ENCODE measurements at regions not wholly inside any gene's neighbourhood (a gene's known extent, or its start where the extent isn't known, plus 50 kb on each side); places are given as distances from the start of the nearest gene placed in this dataset.
"Not testable (repeated sequence)": the region's sequence is repeated elsewhere in the genome, so short reads cannot be mapped to it uniquely, and the experiment has no call there.

DNA sequence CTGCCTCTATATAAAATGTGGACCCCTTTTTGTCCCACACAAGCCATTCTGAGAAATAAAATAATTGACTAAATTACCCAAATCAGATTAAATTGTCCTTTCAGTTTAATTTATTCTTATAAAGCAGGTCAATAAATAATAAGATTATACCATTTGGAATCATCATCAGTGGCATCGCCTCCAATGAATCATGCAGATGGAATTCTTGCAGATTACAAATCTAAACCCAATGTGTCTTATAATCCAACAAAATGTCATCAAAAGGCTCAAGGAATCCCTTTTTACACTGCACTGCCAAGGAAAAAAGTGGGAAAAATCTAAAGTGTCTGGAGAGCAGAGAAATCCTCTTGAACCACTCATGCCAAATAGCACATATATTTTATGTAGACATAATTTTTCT, 138.2 kb upstream of the TSPAN8 start:
- intact Hi-C loops (cut with DNase I, micrococcal nuclease), result no loop called here
- POLR2A ChIA-PET, result no interaction called here
- CTCF ChIA-PET, result no interaction called here
- Mint-ChIP-seq H3K36me3 (ENCODE audit: low read depth) (no peaks in the 10 kb centered on the region), H3K27me3 (peaks cover under 1% of the 10 kb centered on the region), H3K4me1 (no peaks in the 10 kb centered on the region), H3K4me3 (no peak overlapping the region), H3K9me3 (ENCODE audit: low read depth) (peaks cover 4% of the 10 kb centered on the region), H3K27ac (no peak overlapping the region)
- DNase-seq, result no peak
- no peak for ATAC-seq

- ChIA-PET CTCF (no interaction called here), POLR2A (no interaction called here)
- Mint-ChIP-seq H3K36me3 (ENCODE audit: low read depth) (no peaks in the 10 kb centered on the region), H3K27me3 (peaks cover 2% of the 10 kb centered on the region), H3K4me3 (no peak overlapping the region), H3K4me1 (no peaks in the 10 kb centered on the region), H3K9me3 (ENCODE audit: low read depth) (peaks cover 5% of the 10 kb centered on the region), H3K27ac (no peak overlapping the region)
- DNase-seq, result no peak
- intact Hi-C loops (cut with DNase I, micrococcal nuclease), result no loop called here
- ATAC-seq, result no peak
Measured at GRCh38 chr12:71291746-71292145, 133.9 kb upstream of the TSPAN8 start.

GRCh38 chr12:71283883-71284282, 126.1 kb upstream of the TSPAN8 start:
- no peak for ATAC-seq
- ChIA-PET CTCF (no interaction called here), POLR2A (no interaction called here)
- Mint-ChIP-seq H3K36me3 (ENCODE audit: low read depth) (no peaks in the 10 kb centered on the region), H3K9me3 (ENCODE audit: low read depth) (peaks cover 4% of the 10 kb centered on the region), H3K27me3 (no peaks in the 10 kb centered on the region), H3K4me1 (no peaks in the 10 kb centered on the region), H3K27ac (no peak overlapping the region), H3K4me3 (no peak overlapping the region)
- no peak for DNase-seq
- intact Hi-C loops (cut with DNase I, micrococcal nuclease), result no loop called here

DNA sequence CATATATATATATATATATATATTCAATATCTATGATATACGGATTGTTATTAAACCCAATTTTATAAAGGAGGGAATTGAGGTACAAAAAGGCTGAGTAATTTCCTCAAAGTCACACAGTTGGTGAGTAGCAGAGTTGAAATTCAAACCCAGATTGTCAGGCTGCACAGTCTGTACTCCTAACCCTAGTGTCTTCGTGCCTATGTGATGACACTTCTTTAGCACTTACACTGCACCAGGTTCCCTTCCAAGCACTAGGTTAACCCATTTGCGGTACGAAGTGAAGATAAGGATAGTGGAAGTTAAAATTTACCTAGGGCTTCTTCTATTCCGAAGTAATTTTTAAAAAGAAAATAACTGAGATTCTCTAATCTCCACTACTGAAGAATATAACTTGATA, 125.1 kb upstream of the TSPAN8 start:
- Mint-ChIP-seq H3K36me3 (ENCODE audit: low read depth) (no peaks in the 10 kb centered on the region), H3K9me3 (ENCODE audit: low read depth) (peaks cover 4% of the 10 kb centered on the region), H3K4me3 (no peak overlapping the region), H3K4me1 (no peaks in the 10 kb centered on the region), H3K27ac (no peak overlapping the region), H3K27me3 (no peaks in the 10 kb centered on the region)
- ChIA-PET POLR2A (no interaction called here), CTCF (no interaction called here)
- DNase-seq, result no peak
- intact Hi-C loops (cut with DNase I, micrococcal nuclease), result no loop called here
- no peak for ATAC-seq

- no peaks in the 10 kb centered on the region for H3K27me3 Mint-ChIP-seq
- intact Hi-C loops (cut with DNase I, micrococcal nuclease), result no loop called here
- no peak for DNase-seq
- peaks cover 4% of the 10 kb centered on the region for H3K9me3 Mint-ChIP-seq (ENCODE audit: low read depth)
- H3K36me3 Mint-ChIP-seq (ENCODE audit: low read depth), result no peaks in the 10 kb centered on the region
- no peak for ATAC-seq
- H3K27ac Mint-ChIP-seq, result no peak overlapping the region
- H3K4me1 Mint-ChIP-seq, result no peaks in the 10 kb centered on the region
- no peak overlapping the region for H3K4me3 Mint-ChIP-seq
- CTCF ChIA-PET, result no interaction called here
- POLR2A ChIA-PET, result no interaction called here
Measured at GRCh38 chr12:71282020-71282419, 124.2 kb upstream of the TSPAN8 start.

DNA sequence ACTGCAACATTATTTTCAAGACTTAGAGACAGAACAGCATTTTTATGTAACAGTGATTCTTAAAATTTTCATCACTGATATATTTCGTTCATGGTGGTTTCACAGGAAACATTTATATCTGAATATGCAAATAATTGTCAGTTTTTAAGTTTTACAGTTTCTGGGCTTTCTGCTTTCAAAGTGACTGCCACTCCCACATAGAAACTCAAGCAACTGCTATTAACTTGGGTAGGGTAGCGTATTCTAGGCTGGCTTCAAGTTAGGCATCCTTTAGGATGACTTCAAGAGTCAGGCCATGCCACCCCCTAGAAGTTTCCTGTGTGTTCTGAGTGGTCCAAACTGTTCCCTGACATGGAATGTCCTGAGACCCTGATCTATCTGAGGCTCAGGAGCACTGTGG, 123.6 kb upstream of the TSPAN8 start:
- intact Hi-C loops (cut with DNase I, micrococcal nuclease), result no loop called here
- CTCF ChIA-PET, result no interaction called here

GRCh38 chr12:71277866-71278265, 120.1 kb upstream of the TSPAN8 start:
- ATAC-seq (no peak), DNase-seq (no peak)
- no peaks in the 10 kb centered on the region for H3K27me3 Mint-ChIP-seq
- POLR2A ChIA-PET, result no interaction called here
- no peaks in the 10 kb centered on the region for H3K4me1 Mint-ChIP-seq
- no peak overlapping the region for H3K4me3 Mint-ChIP-seq
- no peaks in the 10 kb centered on the region for H3K36me3 Mint-ChIP-seq (ENCODE audit: low read depth)
- CTCF ChIA-PET, result no interaction called here
- no peaks in the 10 kb centered on the region for H3K9me3 Mint-ChIP-seq (ENCODE audit: low read depth)
- intact Hi-C loops (cut with DNase I, micrococcal nuclease), result no loop called here
- no peak overlapping the region for H3K27ac Mint-ChIP-seq

More for the DNA sequence above, 123.6 kb upstream of the TSPAN8 start:
- Mint-ChIP-seq H3K4me3 (no peak overlapping the region), H3K27ac (no peak overlapping the region), H3K9me3 (ENCODE audit: low read depth) (peaks cover 4% of the 10 kb centered on the region), H3K36me3 (ENCODE audit: low read depth) (no peaks in the 10 kb centered on the region), H3K27me3 (no peaks in the 10 kb centered on the region), H3K4me1 (no peaks in the 10 kb centered on the region)
- ATAC-seq, result no peak
- DNase-seq, result no peak
- POLR2A ChIA-PET, result no interaction called here

DNA sequence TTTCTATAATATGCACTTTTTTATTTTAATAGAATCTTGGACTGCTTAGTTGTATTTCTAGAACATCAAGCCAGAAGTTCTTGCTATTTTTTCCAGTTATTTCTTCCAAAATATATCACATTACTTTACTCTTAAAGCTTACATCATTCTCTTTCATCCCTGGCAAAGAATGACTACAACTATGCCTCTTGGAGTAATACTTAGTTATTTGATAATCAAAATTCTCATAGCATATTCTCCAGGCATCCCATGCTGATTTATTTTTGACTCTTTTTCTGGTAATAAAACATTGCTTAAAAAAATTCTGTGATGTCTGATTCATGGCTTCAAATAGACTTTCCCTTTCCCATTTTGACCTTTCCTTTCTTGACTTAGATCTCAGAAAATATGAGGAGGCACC, 118.7 kb upstream of the TSPAN8 start:
- Mint-ChIP-seq H3K36me3 (ENCODE audit: low read depth) (no peaks in the 10 kb centered on the region), H3K4me3 (no peak overlapping the region), H3K4me1 (no peaks in the 10 kb centered on the region), H3K27me3 (no peaks in the 10 kb centered on the region), H3K9me3 (ENCODE audit: low read depth) (no peaks in the 10 kb centered on the region), H3K27ac (no peak overlapping the region)
- ChIA-PET CTCF (interaction anchor here (1.1 kb wide), 1 partner anchor 24 kb away, joined by 3 read pairs; no protein-coding TSS in a partner anchor), POLR2A (no interaction called here)
- intact Hi-C loops (cut with DNase I, micrococcal nuclease), result no loop called here
- ATAC-seq (no peak), DNase-seq (no peak)

DNA sequence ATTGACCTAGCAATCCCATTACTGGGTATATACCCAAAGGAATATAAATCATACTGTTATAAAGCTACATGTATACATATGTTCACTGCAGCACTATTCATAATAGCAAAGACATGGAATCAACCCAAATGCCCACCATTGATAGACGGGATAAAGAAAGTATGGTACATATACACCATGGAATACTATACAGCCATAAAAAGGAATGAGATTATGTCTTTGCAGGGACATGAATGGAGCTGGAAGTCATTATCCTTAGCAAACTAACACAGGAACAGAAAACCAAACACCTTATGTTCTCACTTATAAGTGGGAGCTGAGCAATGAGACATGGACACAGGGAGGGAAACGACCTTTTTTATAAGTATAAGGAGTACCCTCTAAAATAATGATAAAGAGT, 113.0 kb upstream of the TSPAN8 start:
- H3K27me3 Mint-ChIP-seq; ATAC-seq; H3K9me3 Mint-ChIP-seq (ENCODE audit: low read depth); intact Hi-C loops (cut with DNase I, micrococcal nuclease); H3K36me3 Mint-ChIP-seq (ENCODE audit: low read depth); CTCF ChIA-PET; H3K4me3 Mint-ChIP-seq; H3K4me1 Mint-ChIP-seq; H3K27ac Mint-ChIP-seq; DNase-seq; POLR2A ChIA-PET: not testable (repeated sequence)

DNA sequence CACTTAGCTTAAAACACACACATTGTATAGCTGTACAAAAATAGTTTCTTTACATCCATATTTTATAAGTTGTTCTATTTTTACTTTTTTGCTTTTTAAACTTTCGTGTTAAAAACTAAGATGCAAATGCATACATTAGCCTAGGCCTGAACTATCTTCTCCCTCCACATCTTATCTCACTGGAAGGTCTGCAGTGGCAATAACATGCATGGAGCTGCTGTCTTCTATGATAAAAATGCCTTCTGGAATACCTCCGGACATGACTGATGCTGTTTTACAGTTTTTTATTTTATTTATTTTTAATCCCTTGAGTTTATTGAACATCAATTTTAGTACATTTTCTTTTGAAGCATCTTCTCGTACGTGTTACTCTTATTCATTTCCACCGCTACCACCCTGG, 112.3 kb upstream of the TSPAN8 start:
- intact Hi-C loops (cut with DNase I, micrococcal nuclease), result no loop called here
- Mint-ChIP-seq H3K36me3 (ENCODE audit: low read depth) (no peaks in the 10 kb centered on the region), H3K4me3 (no peak overlapping the region), H3K27me3 (no peaks in the 10 kb centered on the region), H3K9me3 (ENCODE audit: low read depth) (peaks cover 3% of the 10 kb centered on the region), H3K27ac (no peak overlapping the region), H3K4me1 (no peaks in the 10 kb centered on the region)
- POLR2A ChIA-PET, result no interaction called here
- DNase-seq (no peak), ATAC-seq (no peak)
- CTCF ChIA-PET, result interaction anchor here (0.7 kb wide), 1 partner anchor 960 kb away, joined by 3 read pairs; no protein-coding TSS in a partner anchor

DNA sequence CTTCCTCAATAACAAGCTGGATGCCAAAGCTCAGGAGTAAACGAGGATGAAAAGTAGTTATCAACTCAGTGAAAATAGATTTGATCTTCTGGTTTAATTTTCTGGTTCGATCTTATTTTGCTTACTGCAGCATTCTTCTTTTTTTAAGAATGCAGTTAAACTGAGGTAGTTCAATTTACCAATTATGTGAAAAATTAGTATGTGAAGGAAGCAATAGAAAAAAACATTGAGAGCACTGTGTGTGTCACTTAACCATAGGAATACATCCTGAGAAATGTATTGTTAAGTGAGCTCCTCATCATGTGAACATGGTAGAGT, 111.4 kb upstream of the TSPAN8 start:
- no peaks in the 10 kb centered on the region for H3K27me3 Mint-ChIP-seq
- H3K36me3 Mint-ChIP-seq (ENCODE audit: low read depth), result no peaks in the 10 kb centered on the region
- DNase-seq, result no peak
- ChIA-PET CTCF (interaction anchor here (0.7 kb wide), 1 partner anchor 960 kb away, joined by 3 read pairs; no protein-coding TSS in a partner anchor), POLR2A (no interaction called here)
- H3K9me3 Mint-ChIP-seq (ENCODE audit: low read depth), result peaks cover 3% of the 10 kb centered on the region
- intact Hi-C loops (cut with DNase I, micrococcal nuclease), result no loop called here
- H3K4me3 Mint-ChIP-seq, result no peak overlapping the region
- H3K27ac Mint-ChIP-seq, result no peak overlapping the region
- ATAC-seq, result no peak
- no peaks in the 10 kb centered on the region for H3K4me1 Mint-ChIP-seq

DNA sequence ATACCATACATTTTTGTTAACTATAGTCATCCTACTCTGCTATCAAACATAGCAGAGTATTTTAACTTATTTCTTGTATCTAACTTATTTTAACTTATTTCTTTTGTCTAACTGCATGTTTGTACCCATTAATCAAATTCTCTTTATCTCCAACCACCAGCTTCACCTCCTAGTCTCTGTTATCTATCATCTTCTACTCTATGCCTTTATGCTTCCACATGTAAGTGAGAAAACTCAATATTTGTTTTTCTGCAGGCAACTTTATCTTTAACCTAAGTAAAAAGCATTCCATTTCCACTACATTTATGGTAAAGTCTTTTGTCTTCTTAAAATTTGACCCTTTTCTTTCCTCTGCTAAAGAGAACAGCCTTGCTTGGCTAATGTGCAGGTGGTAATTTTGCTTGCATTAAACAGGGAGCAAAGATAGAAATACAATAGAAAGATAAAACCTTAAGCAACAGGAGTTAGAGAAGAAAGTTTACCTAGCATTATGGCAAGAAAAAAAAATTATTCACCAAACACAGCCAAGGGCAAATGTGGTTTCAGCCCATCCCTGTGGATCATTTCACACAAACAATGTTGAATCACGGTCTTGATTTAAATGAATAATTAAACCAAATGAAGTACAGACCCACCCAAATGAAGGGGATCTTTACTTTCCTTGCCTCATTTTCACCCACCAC, 110.9 kb upstream of the TSPAN8 start:
- peaks cover 3% of the 10 kb centered on the region for H3K9me3 Mint-ChIP-seq (ENCODE audit: low read depth)
- CTCF ChIA-PET, result no interaction called here
- intact Hi-C loops (cut with DNase I, micrococcal nuclease), result no loop called here

GRCh38 chr12:71266606-71267005, 108.8 kb upstream of the TSPAN8 start:
- Mint-ChIP-seq H3K36me3 (ENCODE audit: low read depth) (no peaks in the 10 kb centered on the region), H3K27ac (no peak overlapping the region), H3K4me3 (no peak overlapping the region), H3K27me3 (no peaks in the 10 kb centered on the region), H3K4me1 (no peaks in the 10 kb centered on the region), H3K9me3 (ENCODE audit: low read depth) (peaks cover 3% of the 10 kb centered on the region)
- POLR2A ChIA-PET, result no interaction called here
- DNase-seq, result no peak
- intact Hi-C loops (cut with DNase I, micrococcal nuclease), result no loop called here
- CTCF ChIA-PET, result interaction anchor here (0.7 kb wide), 1 partner anchor 13 kb away, joined by 5 read pairs; no protein-coding TSS in a partner anchor
- no peak for ATAC-seq

More for the DNA sequence above, 110.9 kb upstream of the TSPAN8 start:
- H3K27me3 Mint-ChIP-seq, result no peaks in the 10 kb centered on the region
- POLR2A ChIA-PET, result no interaction called here
- ATAC-seq, result no peak
- no peaks in the 10 kb centered on the region for H3K4me1 Mint-ChIP-seq
- no peaks in the 10 kb centered on the region for H3K36me3 Mint-ChIP-seq (ENCODE audit: low read depth)
- H3K27ac Mint-ChIP-seq, result no peak overlapping the region
- no peak overlapping the region for H3K4me3 Mint-ChIP-seq
- no peak for DNase-seq
